HCT116 (cell line): ENCODE measurements at regions not wholly inside any gene's neighbourhood (a gene's known extent, or its start where the extent isn't known, plus 50 kb on each side); places are given as distances from the start of the nearest gene placed in this dataset.

Experiments used
- ATAC-seq: fragments of 200-7000 bp; cut with Tn5 transposase; 2 replicates; pipeline ENCODE4 v1.9.1; 2020; ENCODE audit warnings: mild to moderate bottlenecking, moderate library complexity
- BruUV-seq: library from RNA; stranded (reverse); fragments of 400-500 nt; replicated peaks from 2 replicates; lab custom pipeline; 2021; lab: Mats Ljungman, UMichigan
- CTCF ChIA-PET: fragments of 300-600 bp; sonication (Branson Sonifier 250); formaldehyde crosslinking; loops from one replicate; lab custom pipeline; 2021; ENCODE audit warnings: antibody characterized with exemption; lab: Charles Lee
- POLR2A ChIA-PET: fragments of 300-600, 350-600 bp; sonication (Branson Sonifier 250); formaldehyde crosslinking; loops from one replicate; lab custom pipeline; 2021; ENCODE audit warnings: antibody characterized with exemption; lab: Charles Lee
- RAD21 ChIA-PET, 2 experiments: fragments of 300-600 bp; sonication (Branson Sonifier 250); formaldehyde crosslinking; loops; one replicate each; lab custom pipeline; 2023; ENCODE audit warnings: low total read pairs in 2 of 2; ENCODE audit not compliant: uncharacterized antibody in 2 of 2, unreplicated experiment in 2 of 2, low non-redundant PET in 1 of 2; lab: Charles Lee
- DNase-seq: peaks from one replicate; pipeline ENCODE4 v3.0.0-alpha.2; 2010; ENCODE audit warnings: low read depth, low spot score
- H2AFZ ChIP-seq: fragments of 200-600 bp; shearing (Covaris generic), sonication (generic); 2 replicates; pipeline ENCODE4 v1.6.1; 2017; ENCODE audit warnings: low read depth, mixed run types, mixed read lengths, antibody characterized with exemption, low read length; ENCODE audit not compliant: poor library complexity, severe bottlenecking
- H3K27ac ChIP-seq: 2 replicates; pipeline ENCODE4 v1.5.1; 2012; ENCODE audit warnings: low read depth, low read length
- H3K27me3 ChIP-seq: fragments of 200-600 bp; sonication (generic); 2 replicates; pipeline ENCODE4 v1.6.1; 2016; ENCODE audit warnings: mixed run types, low read length, mixed read lengths; ENCODE audit not compliant: insufficient read depth
- H3K36me3 ChIP-seq, 2 experiments: fragments of 200-500 bp in 1 of 2; fragments of 200-600 bp in 1 of 2; sonication (Bioruptor generic) in 1 of 2; sonication (generic) in 1 of 2; 2 replicates each; pipeline versions ENCODE4 v1.5.1 to v1.6.1; 2014 to 2016; ENCODE audit warnings: low read length in 2 of 2, inconsistent platforms in 1 of 2, mixed read lengths in 1 of 2, mixed run types in 1 of 2; ENCODE audit not compliant: insufficient read depth in 2 of 2, control insufficient read depth in 1 of 2
- H3K4me1 ChIP-seq, 2 experiments: fragments of 200-600 bp in 1 of 2; sonication (generic) in 1 of 2; 2 replicates each; pipeline versions ENCODE4 v1.5.1 to v1.6.1; 2012 to 2017; ENCODE audit warnings: low read length in 2 of 2, inconsistent platforms in 1 of 2, mild to moderate bottlenecking in 1 of 2, mixed read lengths in 1 of 2, mixed run types in 1 of 2, moderate library complexity in 1 of 2; ENCODE audit not compliant: insufficient read depth in 2 of 2, control insufficient read depth in 1 of 2
- H3K4me2 ChIP-seq: fragments of 200-600 bp; sonication (generic); 2 replicates; pipeline ENCODE4 v1.6.1; 2017; ENCODE audit warnings: mixed run types, low read length, mixed read lengths
- H3K4me3 ChIP-seq, 2 experiments: fragments of 200-600 bp in 1 of 2; sonication (generic) in 1 of 2; replicated peaks in 1 of 2; 2 replicates each; pipeline ENCODE4 v1.5.1; 2011 to 2016; ENCODE audit warnings: low read length in 2 of 2, control low read depth in 1 of 2, low read depth in 1 of 2, mild to moderate bottlenecking in 1 of 2, mixed read lengths in 1 of 2, mixed run types in 1 of 2
- H3K79me2 ChIP-seq: fragments of 200-600 bp; sonication (generic); 2 replicates; pipeline ENCODE4 v1.6.1; 2017; ENCODE audit warnings: mild to moderate bottlenecking, mixed run types, low read length, moderate library complexity, mixed read lengths; ENCODE audit not compliant: insufficient read depth
- H3K9ac ChIP-seq: fragments of 200-600 bp; sonication (generic); 2 replicates; pipeline ENCODE4 v1.6.1; 2016; ENCODE audit warnings: low read length, mixed read lengths
- H3K9me2 ChIP-seq: fragments of 200-600 bp; sonication (generic), shearing (Covaris generic); 2 replicates; pipeline ENCODE4 v1.6.1; 2017; ENCODE audit warnings: mixed run types, mild to moderate bottlenecking, moderate library complexity; ENCODE audit not compliant: insufficient read depth
- H3K9me3 ChIP-seq, 2 experiments: fragments of 200-500 bp in 1 of 2; fragments of 200-600 bp in 1 of 2; sonication (Bioruptor generic) in 1 of 2; sonication (generic) in 1 of 2; 2 replicates each; pipeline ENCODE4 v1.6.1; 2014 to 2017; ENCODE audit warnings: low read length in 2 of 2, mixed read lengths in 2 of 2, inconsistent platforms in 1 of 2, low read depth in 1 of 2, mild to moderate bottlenecking in 1 of 2, mixed run types in 1 of 2, moderate library complexity in 1 of 2; ENCODE audit not compliant: control insufficient read depth in 1 of 2, insufficient read depth in 1 of 2
- H4K20me1 ChIP-seq: fragments of 200-600 bp; sonication (generic), shearing (Covaris generic); 2 replicates; pipeline ENCODE4 v1.6.1; 2017; ENCODE audit warnings: mixed run types, mild to moderate bottlenecking, moderate library complexity; ENCODE audit not compliant: insufficient read depth
- EZH2phosphoT487 ChIP-seq: fragments of 200-600 bp; IDR thresholded peaks from 2 replicates; pipeline ENCODE4 v1.6.1; 2018; ENCODE audit warnings: antibody characterized with exemption, borderline replicate concordance
- FOSL1 ChIP-seq: IDR thresholded peaks from 2 replicates; pipeline ENCODE4 v1.6.1; 2012; ENCODE audit warnings: low read depth
- intact Hi-C: fragments of 100-400 bp; cut with micrococcal nuclease; formaldehyde crosslinking; loops from 2 replicates; pipeline ENCODE4 v1.10.0; 2022

DNA sequence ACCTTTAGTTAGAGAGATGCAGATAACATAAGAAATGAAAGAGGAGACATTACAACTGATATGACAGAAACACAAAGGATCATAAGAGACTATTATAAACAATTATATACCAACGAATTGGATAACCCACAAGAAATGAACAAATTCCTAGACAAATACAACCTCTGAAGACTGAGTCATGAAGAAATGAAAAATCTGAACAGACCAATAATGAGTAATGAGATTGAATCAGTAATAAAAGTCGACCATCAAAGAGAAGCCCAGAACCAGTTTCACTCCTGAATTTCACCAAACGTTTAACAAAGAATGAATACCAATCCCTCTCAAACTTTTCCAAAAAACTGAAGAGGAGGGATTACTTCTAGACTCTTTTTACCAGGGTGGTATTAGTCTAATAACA lies 50.5 kb upstream of the PCAT7 start:
- no TSS peak for BruUV-seq
- H2AFZ ChIP-seq = no peak overlapping the region
- no peaks in the 10 kb centered on the region for H4K20me1 ChIP-seq
- ATAC-seq (no peak), DNase-seq (no peak)
- TF ChIP-seq EZH2phosphoT487 (no peak), FOSL1 (no peak)
- no peak overlapping the region for H3K9ac ChIP-seq
- ChIA-PET RAD21 (no interaction called here), POLR2A (no interaction called here), CTCF (no interaction called here)
- H3K36me3 ChIP-seq = no peaks in the 10 kb centered on the region
- H3K4me1 ChIP-seq = no peaks in the 10 kb centered on the region
- H3K27ac ChIP-seq = no peak overlapping the region
- H3K9me3 ChIP-seq = no peaks in the 10 kb centered on the region
- H3K27me3 ChIP-seq = no peaks in the 10 kb centered on the region
- intact Hi-C loops = no loop called here
- no peaks in the 10 kb centered on the region for H3K9me2 ChIP-seq
- H3K79me2 ChIP-seq = no peaks in the 10 kb centered on the region; the same call in 1 of the 2 replicates
- no peak overlapping the region for H3K4me2 ChIP-seq
- H3K4me3 ChIP-seq = no peak overlapping the region
